Nephron (organoid): ENCODE measurements at regions not wholly inside any gene's neighbourhood (a gene's known extent, or its start where the extent isn't known, plus 50 kb on each side); places are given as distances from the start of the nearest gene placed in this dataset.
A peak's percentile ranks its signal among the peaks of the same experiment; 100 is the strongest.

Experiments used
- H3K27ac Mint-ChIP-seq, 3 experiments: 2 replicates each; pipeline ENCODE4 v1.8.0; 2020; ENCODE audit warnings: mixed read lengths in 3 of 3, mild to moderate bottlenecking in 2 of 3, moderate library complexity in 1 of 3
- H3K27me3 Mint-ChIP-seq: 2 replicates; pipeline ENCODE4 v1.8.0; 2021; ENCODE audit warnings: low read depth, mild to moderate bottlenecking, moderate library complexity, mixed read lengths
- H3K36me3 Mint-ChIP-seq: 2 replicates; pipeline ENCODE4 v1.8.0; 2020; ENCODE audit warnings: low read depth, mixed read lengths
- H3K4me1 Mint-ChIP-seq: 2 replicates; pipeline ENCODE4 v1.8.0; 2020; ENCODE audit warnings: mixed read lengths
- H3K4me3 Mint-ChIP-seq, 3 experiments: 2 replicates each; pipeline ENCODE4 v1.8.0; 2020; ENCODE audit warnings: mild to moderate bottlenecking in 3 of 3, mixed read lengths in 3 of 3, moderate library complexity in 2 of 3
- H3K9me3 Mint-ChIP-seq: 2 replicates; pipeline ENCODE4 v1.8.0; 2020; ENCODE audit warnings: mixed read lengths
- TF ChIP-seq, protein P1 (sequence below), 3 experiments: fragments of 200-600 bp; sonication (generic); IDR thresholded peaks; one replicate each; pipeline ENCODE4 v1.5.0; 2021; ENCODE audit warnings: antibody characterized with exemption in 3 of 3; ENCODE audit not compliant: unreplicated experiment in 3 of 3

DNA sequence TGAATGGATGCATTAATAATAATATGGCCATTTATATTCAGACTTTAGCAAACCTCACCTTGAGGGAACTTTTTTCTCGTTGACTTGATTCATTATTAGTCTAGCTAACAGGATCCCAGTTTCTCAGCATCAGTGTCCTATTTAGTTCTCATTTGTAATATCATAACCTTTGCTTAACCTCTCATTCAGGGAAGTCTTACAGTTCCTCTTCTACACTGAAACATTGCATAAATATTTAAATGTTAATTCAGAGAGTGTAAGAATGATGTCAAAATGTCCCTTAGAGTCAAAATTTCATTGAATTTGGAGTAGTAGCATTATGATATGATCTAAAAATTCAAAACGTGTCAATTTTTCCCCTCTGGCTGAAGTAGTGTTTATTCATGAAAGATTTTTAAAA, 650.1 kb downstream of the EFNA5 start:
- Mint-ChIP-seq H3K27me3 (no peaks in the 10 kb centered on the region), H3K4me1 (no peaks in the 10 kb centered on the region), H3K27ac (no peak overlapping the region), H3K9me3 (no peaks in the 10 kb centered on the region), H3K4me3 (no peak overlapping the region), H3K36me3 (no peaks in the 10 kb centered on the region)
- TF ChIP-seq, protein P1, sequence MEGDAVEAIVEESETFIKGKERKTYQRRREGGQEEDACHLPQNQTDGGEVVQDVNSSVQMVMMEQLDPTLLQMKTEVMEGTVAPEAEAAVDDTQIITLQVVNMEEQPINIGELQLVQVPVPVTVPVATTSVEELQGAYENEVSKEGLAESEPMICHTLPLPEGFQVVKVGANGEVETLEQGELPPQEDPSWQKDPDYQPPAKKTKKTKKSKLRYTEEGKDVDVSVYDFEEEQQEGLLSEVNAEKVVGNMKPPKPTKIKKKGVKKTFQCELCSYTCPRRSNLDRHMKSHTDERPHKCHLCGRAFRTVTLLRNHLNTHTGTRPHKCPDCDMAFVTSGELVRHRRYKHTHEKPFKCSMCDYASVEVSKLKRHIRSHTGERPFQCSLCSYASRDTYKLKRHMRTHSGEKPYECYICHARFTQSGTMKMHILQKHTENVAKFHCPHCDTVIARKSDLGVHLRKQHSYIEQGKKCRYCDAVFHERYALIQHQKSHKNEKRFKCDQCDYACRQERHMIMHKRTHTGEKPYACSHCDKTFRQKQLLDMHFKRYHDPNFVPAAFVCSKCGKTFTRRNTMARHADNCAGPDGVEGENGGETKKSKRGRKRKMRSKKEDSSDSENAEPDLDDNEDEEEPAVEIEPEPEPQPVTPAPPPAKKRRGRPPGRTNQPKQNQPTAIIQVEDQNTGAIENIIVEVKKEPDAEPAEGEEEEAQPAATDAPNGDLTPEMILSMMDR (IDR thresholded peaks at IDR 0.05; ENCODE audit: unreplicated experiment in 3 of 3) = no peak

DNA sequence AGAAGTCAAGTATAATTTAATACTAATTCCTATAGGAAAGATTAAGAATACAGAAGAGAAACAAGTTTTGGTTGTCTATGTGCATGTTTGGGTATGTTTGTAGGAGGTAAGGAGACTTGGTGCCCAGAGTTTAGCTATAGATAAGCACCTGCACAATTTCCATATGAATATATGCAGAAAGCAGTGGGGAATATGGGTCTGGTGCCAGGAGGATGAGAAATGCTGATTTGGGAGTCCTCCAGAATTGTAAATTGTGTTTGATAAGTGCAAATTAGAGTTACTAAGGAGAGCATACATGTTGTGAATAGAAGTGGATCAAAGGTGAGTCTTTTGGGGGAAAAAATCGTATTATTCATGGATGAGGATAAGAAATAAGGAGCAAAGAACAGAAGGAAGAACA, 653.1 kb downstream of the EFNA5 start:
- H3K4me1 Mint-ChIP-seq = no peaks in the 10 kb centered on the region
- no peaks in the 10 kb centered on the region for H3K27me3 Mint-ChIP-seq

DNA sequence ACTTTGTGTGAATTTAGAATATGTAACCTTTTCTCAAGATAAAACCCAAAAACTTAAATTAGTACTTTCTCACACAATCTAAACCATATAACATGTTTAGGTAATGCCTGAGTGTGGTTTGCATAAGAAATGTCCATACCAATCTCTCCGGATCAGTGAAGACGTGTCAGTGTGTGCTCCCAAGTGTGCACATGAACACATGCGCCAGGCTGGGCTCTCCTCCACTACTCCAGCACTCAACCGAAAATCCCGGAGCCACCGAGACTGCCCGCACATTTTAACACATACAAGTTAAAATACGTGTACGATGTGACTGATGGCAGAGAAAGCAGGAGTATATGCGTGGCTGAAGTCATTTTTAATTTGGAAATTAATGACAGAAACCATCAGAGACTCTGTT, 658.4 kb downstream of the EFNA5 start:
- no peak overlapping the region for H3K27ac Mint-ChIP-seq
- H3K9me3 Mint-ChIP-seq = no peaks in the 10 kb centered on the region
- no peaks in the 10 kb centered on the region for H3K27me3 Mint-ChIP-seq
- H3K4me3 Mint-ChIP-seq = no peak overlapping the region
- peaks cover 19% of the 10 kb centered on the region for H3K4me1 Mint-ChIP-seq
- H3K36me3 Mint-ChIP-seq = no peaks in the 10 kb centered on the region
- TF ChIP-seq, protein P1 (IDR thresholded peaks at IDR 0.05; ENCODE audit: unreplicated experiment in 3 of 3) = no peak

More for the DNA sequence above, 653.1 kb downstream of the EFNA5 start:
- Mint-ChIP-seq H3K36me3 (no peaks in the 10 kb centered on the region), H3K4me3 (no peak overlapping the region), H3K9me3 (no peaks in the 10 kb centered on the region), H3K27ac (peak overlapping the region in 1 of 3 experiments; percentile 20)
- TF ChIP-seq, protein P1 (IDR thresholded peaks at IDR 0.05; ENCODE audit: unreplicated experiment in 3 of 3) = no peak

DNA sequence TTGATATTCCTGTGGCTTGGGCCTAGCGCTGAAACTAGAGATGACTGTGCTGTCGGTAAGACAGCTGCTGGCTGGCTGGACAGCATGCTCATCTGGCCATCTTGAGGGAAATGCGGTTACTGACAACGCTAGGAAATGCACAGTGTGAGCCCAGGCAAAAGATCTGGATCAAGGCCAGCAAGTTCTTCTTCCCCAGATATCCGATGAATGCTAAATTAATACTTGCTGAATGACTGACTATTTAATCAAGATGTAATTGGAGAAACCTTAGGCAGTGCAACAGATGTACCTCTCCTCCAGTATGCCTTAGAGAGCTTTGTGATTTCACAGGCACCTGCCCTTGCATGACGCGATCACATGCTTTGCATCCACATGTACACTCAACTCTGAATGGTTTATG, 659.1 kb downstream of the EFNA5 start:
- peaks cover 19% of the 10 kb centered on the region for H3K4me1 Mint-ChIP-seq
- TF ChIP-seq, protein P1 (IDR thresholded peaks at IDR 0.05; ENCODE audit: unreplicated experiment in 3 of 3) = no peak

DNA sequence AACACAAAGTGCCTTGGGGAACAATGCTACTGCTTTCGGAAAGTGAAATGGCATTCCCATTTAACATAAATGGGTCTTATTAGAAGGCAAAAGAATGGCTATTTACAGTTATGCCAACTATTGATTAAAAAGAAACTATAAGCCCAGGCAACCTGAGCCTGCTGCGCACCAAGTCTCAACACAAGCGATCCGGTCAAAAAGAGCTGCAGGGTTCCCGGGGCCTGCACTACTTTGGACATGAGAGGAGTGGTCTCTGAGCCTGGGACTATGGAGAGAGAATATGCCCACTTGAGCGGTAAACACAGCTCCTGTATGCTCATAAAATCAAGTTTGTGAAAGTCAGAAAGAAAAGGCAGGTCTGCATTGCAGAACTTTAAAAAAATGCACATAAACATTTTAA, 660.7 kb downstream of the EFNA5 start:
- Mint-ChIP-seq H3K4me3 (no peak overlapping the region), H3K9me3 (no peaks in the 10 kb centered on the region), H3K27me3 (no peaks in the 10 kb centered on the region), H3K27ac (no peak overlapping the region), H3K36me3 (no peaks in the 10 kb centered on the region), H3K4me1 (peaks cover 24% of the 10 kb centered on the region)
- TF ChIP-seq, protein P1 (IDR thresholded peaks at IDR 0.05; ENCODE audit: unreplicated experiment in 3 of 3) = no peak

More for the DNA sequence above, 659.1 kb downstream of the EFNA5 start:
- H3K36me3 Mint-ChIP-seq = no peaks in the 10 kb centered on the region
- no peak overlapping the region for H3K27ac Mint-ChIP-seq
- H3K9me3 Mint-ChIP-seq = no peaks in the 10 kb centered on the region
- no peak overlapping the region for H3K4me3 Mint-ChIP-seq
- no peaks in the 10 kb centered on the region for H3K27me3 Mint-ChIP-seq

DNA sequence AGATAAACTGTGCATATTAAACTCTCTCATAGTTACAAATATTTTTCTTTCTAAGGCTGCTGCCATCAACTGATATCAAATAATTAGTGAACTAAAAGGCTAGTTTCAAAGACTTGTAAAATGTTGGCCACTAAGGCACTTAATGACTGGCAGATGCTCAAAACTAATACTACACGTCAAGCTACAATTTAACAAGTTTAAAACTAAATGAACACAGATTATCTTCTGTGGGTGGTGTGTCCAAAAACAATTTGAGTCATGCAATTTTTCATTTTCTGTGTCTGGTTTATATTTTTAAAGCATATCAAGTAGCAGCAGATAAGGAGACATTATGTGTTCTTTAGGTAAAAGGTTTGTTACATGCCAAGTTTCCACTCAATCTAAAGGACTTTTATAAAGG, 665.1 kb downstream of the EFNA5 start:
- Mint-ChIP-seq H3K27ac (no peak overlapping the region), H3K27me3 (no peaks in the 10 kb centered on the region)

More for the DNA sequence above, 665.1 kb downstream of the EFNA5 start:
- H3K36me3 Mint-ChIP-seq = no peaks in the 10 kb centered on the region
- H3K9me3 Mint-ChIP-seq = no peaks in the 10 kb centered on the region
- no peak overlapping the region for H3K4me3 Mint-ChIP-seq
- TF ChIP-seq, protein P1 (IDR thresholded peaks at IDR 0.05; ENCODE audit: unreplicated experiment in 3 of 3) = no peak
- H3K4me1 Mint-ChIP-seq = peaks cover 12% of the 10 kb centered on the region
